ENCODE measurements at regions not wholly inside any gene's neighbourhood (a gene's known extent, or its start where the extent isn't known, plus 50 kb on each side); places are given as distances from the start of the nearest gene placed in this dataset.
A peak's percentile ranks its signal among the peaks of the same experiment; 100 is the strongest.

DNA sequence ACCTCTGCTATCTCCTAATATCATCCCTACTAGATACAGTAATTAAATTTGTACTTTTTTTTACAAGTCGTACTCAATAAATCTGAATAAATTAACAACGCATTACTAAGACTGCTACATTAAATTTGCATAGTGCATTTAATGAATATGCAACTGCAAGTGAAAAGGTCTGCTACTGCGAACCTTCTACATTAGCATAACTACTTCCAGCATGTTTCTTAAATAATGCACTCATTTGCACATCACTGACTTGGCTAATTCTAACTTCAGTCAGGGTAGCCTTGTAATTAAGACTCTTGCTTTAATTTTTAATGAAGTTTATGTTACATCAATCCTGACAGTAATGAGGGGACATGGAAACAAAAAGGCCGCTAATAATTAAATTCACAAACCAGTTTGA lies 98.9 kb upstream of the FOXB1 start:
- H3K27ac Mint-ChIP-seq, result no peak overlapping the region
- no peaks in the 10 kb centered on the region for H3K9me3 Mint-ChIP-seq
- Histone ChIP-seq H3K9ac (ENCODE audit: extremely low read depth, low read length, poor library complexity, severe bottlenecking) (no peak overlapping the region), H3K4me3 (ENCODE audit: low read length) (no peak overlapping the region), H3K27ac (ENCODE audit: low read depth, low read length) (no peak overlapping the region), H3K4me1 (ENCODE audit: control insufficient read depth, insufficient read depth, low read length) (no peaks in the 10 kb centered on the region), H3K36me3 (ENCODE audit: control insufficient read depth, insufficient read depth, low read length) (no peaks in the 10 kb centered on the region), H3K27me3 (ENCODE audit: control insufficient read depth, insufficient read depth, low read length, poor library complexity, severe bottlenecking) (peaks cover 20% of the 10 kb centered on the region), H3K9me3 (ENCODE audit: control insufficient read depth, low read length) (no peaks in the 10 kb centered on the region)
- H3K4me1 Mint-ChIP-seq, result peaks cover 10% of the 10 kb centered on the region
- peaks cover 17% of the 10 kb centered on the region for H3K27me3 Mint-ChIP-seq (ENCODE audit: insufficient read depth)
- DNase-seq, result no peak
- 34 to 42% methylated on average over 2 to 3 of the region's 4 CpGs for WGBS, 2 experiments (ENCODE audit: insufficient coverage in 1 of 2, insufficient read length in 1 of 2)
- H3K4me3 Mint-ChIP-seq, result no peak overlapping the region
- no peaks in the 10 kb centered on the region for H3K36me3 Mint-ChIP-seq (ENCODE audit: low read depth)
- TF ChIP-seq, protein P1, sequence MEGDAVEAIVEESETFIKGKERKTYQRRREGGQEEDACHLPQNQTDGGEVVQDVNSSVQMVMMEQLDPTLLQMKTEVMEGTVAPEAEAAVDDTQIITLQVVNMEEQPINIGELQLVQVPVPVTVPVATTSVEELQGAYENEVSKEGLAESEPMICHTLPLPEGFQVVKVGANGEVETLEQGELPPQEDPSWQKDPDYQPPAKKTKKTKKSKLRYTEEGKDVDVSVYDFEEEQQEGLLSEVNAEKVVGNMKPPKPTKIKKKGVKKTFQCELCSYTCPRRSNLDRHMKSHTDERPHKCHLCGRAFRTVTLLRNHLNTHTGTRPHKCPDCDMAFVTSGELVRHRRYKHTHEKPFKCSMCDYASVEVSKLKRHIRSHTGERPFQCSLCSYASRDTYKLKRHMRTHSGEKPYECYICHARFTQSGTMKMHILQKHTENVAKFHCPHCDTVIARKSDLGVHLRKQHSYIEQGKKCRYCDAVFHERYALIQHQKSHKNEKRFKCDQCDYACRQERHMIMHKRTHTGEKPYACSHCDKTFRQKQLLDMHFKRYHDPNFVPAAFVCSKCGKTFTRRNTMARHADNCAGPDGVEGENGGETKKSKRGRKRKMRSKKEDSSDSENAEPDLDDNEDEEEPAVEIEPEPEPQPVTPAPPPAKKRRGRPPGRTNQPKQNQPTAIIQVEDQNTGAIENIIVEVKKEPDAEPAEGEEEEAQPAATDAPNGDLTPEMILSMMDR (conservative IDR thresholded peaks at IDR 0.05), result no peak

DNA sequence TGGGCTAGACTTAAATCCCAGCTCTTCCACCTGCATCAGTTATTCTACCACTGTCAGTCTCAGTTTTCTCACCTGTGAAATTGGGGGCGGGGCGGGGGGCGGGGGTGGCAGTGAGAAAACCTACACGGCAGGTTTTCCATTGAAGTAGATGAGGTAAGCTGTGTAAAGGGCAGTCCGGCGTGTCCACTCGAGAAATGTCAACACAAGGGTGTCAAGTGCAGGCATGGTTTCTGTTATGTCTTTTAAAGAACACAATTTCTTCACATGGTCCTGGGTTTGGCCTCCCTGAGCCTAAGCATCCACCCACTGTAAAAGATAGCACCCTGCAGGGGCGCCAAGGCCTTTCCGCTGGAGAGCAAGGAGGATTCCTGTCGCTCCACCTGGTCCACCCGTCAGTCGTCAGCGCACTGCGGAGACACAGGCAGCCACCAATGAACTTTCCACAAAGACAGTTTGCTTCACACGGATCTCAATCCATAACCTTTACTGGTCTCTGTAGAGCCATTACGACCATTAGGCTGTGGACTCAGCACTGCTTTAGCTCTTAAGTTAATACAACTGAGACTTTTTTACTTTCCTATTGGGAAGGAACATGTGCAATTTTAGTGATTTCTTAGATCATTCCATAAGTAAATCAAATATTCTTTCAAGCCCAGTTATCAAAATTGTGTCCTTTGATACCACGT lies 99.5 kb upstream of the FOXB1 start:
- TF ChIP-seq, protein P1 (conservative IDR thresholded peaks at IDR 0.05), result peak; percentile 22
- no peak overlapping the region for H3K9ac ChIP-seq (ENCODE audit: extremely low read depth, low read length, poor library complexity, severe bottlenecking)
- 55 to 64% methylated on average over 14 to 17 of the region's 17 CpGs for WGBS, 2 experiments (ENCODE audit: insufficient coverage in 1 of 2, insufficient read length in 1 of 2)
- H3K4me3 Mint-ChIP-seq, result no peak overlapping the region
- no peaks in the 10 kb centered on the region for H3K36me3 ChIP-seq (ENCODE audit: control insufficient read depth, insufficient read depth, low read length)
- H3K9me3 Mint-ChIP-seq, result no peaks in the 10 kb centered on the region
- DNase-seq, result peak; percentile 82
- peaks cover 8% of the 10 kb centered on the region for H3K4me1 Mint-ChIP-seq
- H3K36me3 Mint-ChIP-seq (ENCODE audit: low read depth), result no peaks in the 10 kb centered on the region
- H3K27ac Mint-ChIP-seq, result no peak overlapping the region
- H3K9me3 ChIP-seq (ENCODE audit: control insufficient read depth, low read length), result no peaks in the 10 kb centered on the region
- no peak overlapping the region for H3K27ac ChIP-seq (ENCODE audit: low read depth, low read length)
- peaks cover 20% of the 10 kb centered on the region for H3K27me3 ChIP-seq (ENCODE audit: control insufficient read depth, insufficient read depth, low read length, poor library complexity, severe bottlenecking)
- H3K4me1 ChIP-seq (ENCODE audit: control insufficient read depth, insufficient read depth, low read length), result no peaks in the 10 kb centered on the region
- no peak overlapping the region for H3K4me3 ChIP-seq (ENCODE audit: low read length)
- peaks cover 17% of the 10 kb centered on the region for H3K27me3 Mint-ChIP-seq (ENCODE audit: insufficient read depth)

GRCh38 chr15:59896663-59897074 lies 107.4 kb upstream of the FOXB1 start:
- TF ChIP-seq, protein P1 (conservative IDR thresholded peaks at IDR 0.05), result no peak
- Histone ChIP-seq H3K4me1 (ENCODE audit: control insufficient read depth, insufficient read depth, low read length) (no peaks in the 10 kb centered on the region), H3K27me3 (ENCODE audit: control insufficient read depth, insufficient read depth, low read length, poor library complexity, severe bottlenecking) (peaks cover 5% of the 10 kb centered on the region), H3K27ac (ENCODE audit: low read depth, low read length) (no peak overlapping the region), H3K9me3 (ENCODE audit: control insufficient read depth, low read length) (no peaks in the 10 kb centered on the region), H3K9ac (ENCODE audit: extremely low read depth, low read length, poor library complexity, severe bottlenecking) (no peak overlapping the region), H3K4me3 (ENCODE audit: low read length) (no peak overlapping the region), H3K36me3 (ENCODE audit: control insufficient read depth, insufficient read depth, low read length) (no peaks in the 10 kb centered on the region)
- Mint-ChIP-seq H3K4me3 (no peak overlapping the region), H3K27me3 (ENCODE audit: insufficient read depth) (peaks cover 8% of the 10 kb centered on the region), H3K9me3 (no peaks in the 10 kb centered on the region), H3K4me1 (peaks cover 2% of the 10 kb centered on the region), H3K36me3 (ENCODE audit: low read depth) (no peaks in the 10 kb centered on the region), H3K27ac (no peak overlapping the region)
- WGBS, 2 experiments (ENCODE audit: insufficient coverage in 1 of 2, insufficient read length in 1 of 2), result 77 to 92% methylated on average over 5 of the region's 5 CpGs
- DNase-seq, result no peak

All from endodermal cell (in vitro differentiated cells).